ENCODE measurements at regions not wholly inside any gene's neighbourhood (a gene's known extent, or its start where the extent isn't known, plus 50 kb on each side); places are given as distances from the start of the nearest gene placed in this dataset.
A peak's percentile ranks its signal among the peaks of the same experiment; 100 is the strongest.

GRCh38 chr16:35414139-35414538 is 1954.7 kb downstream of the TP53TG3F start:
- DNase-seq, result no peak
- Histone ChIP-seq H3K27ac (no peak overlapping the region), H3K9me3 (peaks cover 0 to 80% (median 44%) of the 10 kb centered on the region in 8 donors), H3K36me3 (no peaks in the 10 kb centered on the region), H3K4me3 (no peak overlapping the region), H3K4me1 (no peaks in the 10 kb centered on the region), H3K27me3 (replicated peaks in 1 of 7) (no peaks in the 10 kb centered on the region)
- TF ChIP-seq CTCF (IDR thresholded peaks at IDR 0.05 in 8 of 11, conservative IDR thresholded peaks at IDR 0.05 in 3 of 11) (no peak), POLR2AphosphoS5 (IDR thresholded peaks at IDR 0.05) (no peak), POLR2A (IDR thresholded peaks at IDR 0.05) (no peak)
- 85 to 92% (median 89%) methylated on average over 14 of the region's 14 CpGs for WGBS, 5 donors
- intact Hi-C loops (cut with DNase I; ENCODE audit: low total_unique reads), result no loop called here

- H3K27me3 ChIP-seq (replicated peaks in 1 of 7), result no peaks in the 10 kb centered on the region
- no peaks in the 10 kb centered on the region for H3K4me1 ChIP-seq
- H3K9me3 ChIP-seq, result peaks cover 0 to 77% (median 42%) of the 10 kb centered on the region in 8 donors
- no peaks in the 10 kb centered on the region for H3K36me3 ChIP-seq
- no peak overlapping the region for H3K4me3 ChIP-seq
- intact Hi-C loops (cut with DNase I; ENCODE audit: low total_unique reads), result no loop called here
- 80 to 90% (median 86%) methylated on average over 17 to 19 of the region's 19 CpGs for WGBS, 5 donors
- no peak for DNase-seq
- TF ChIP-seq POLR2AphosphoS5 (IDR thresholded peaks at IDR 0.05) (no peak), CTCF (IDR thresholded peaks at IDR 0.05 in 8 of 11, conservative IDR thresholded peaks at IDR 0.05 in 3 of 11) (no peak), POLR2A (IDR thresholded peaks at IDR 0.05) (no peak)
- no peak overlapping the region for H3K27ac ChIP-seq
These were observed 1955.2 kb downstream of the TP53TG3F start for GRCh38 chr16:35414563-35414962.

- WGBS, 5 donors, result 50 to 63% (median 57%) methylated on average over 24 to 32 of the region's 32 CpGs
- Histone ChIP-seq H3K9me3 (peaks cover 0 to 58% (median 19%) of the 10 kb centered on the region in 8 donors), H3K27ac (no peak overlapping the region), H3K4me3 (no peak overlapping the region), H3K36me3 (no peaks in the 10 kb centered on the region), H3K4me1 (no peaks in the 10 kb centered on the region), H3K27me3 (replicated peaks in 1 of 7) (no peaks in the 10 kb centered on the region)
- TF ChIP-seq POLR2AphosphoS5 (IDR thresholded peaks at IDR 0.05), result no peak
- TF ChIP-seq CTCF (IDR thresholded peaks at IDR 0.05 in 8 of 11, conservative IDR thresholded peaks at IDR 0.05 in 3 of 11), result no peak
- TF ChIP-seq POLR2A (IDR thresholded peaks at IDR 0.05), result no peak
- intact Hi-C loops (cut with DNase I; ENCODE audit: low total_unique reads), result no loop called here
- DNase-seq, result no peak
These were observed 1965.9 kb downstream of the TP53TG3F start for GRCh38 chr16:35425270-35425669.

- DNase-seq, result no peak
- 5 to 9% (median 8%) methylated on average over 2 to 4 of the region's 4 CpGs for WGBS, 5 donors
- no peaks in the 10 kb centered on the region for H3K27me3 ChIP-seq (replicated peaks in 1 of 7)
- no peak overlapping the region for H3K27ac ChIP-seq
- no peak overlapping the region for H3K4me3 ChIP-seq
- no peaks in the 10 kb centered on the region for H3K36me3 ChIP-seq
- TF ChIP-seq CTCF (IDR thresholded peaks at IDR 0.05 in 8 of 11, conservative IDR thresholded peaks at IDR 0.05 in 3 of 11) (peak in 6 of 11 experiments; percentile 10 to 56 (median 42)), POLR2A (IDR thresholded peaks at IDR 0.05) (no peak)
- H3K9me3 ChIP-seq, result peaks cover 0 to 62% (median 22%) of the 10 kb centered on the region in 8 donors
- intact Hi-C loops (cut with DNase I; ENCODE audit: low total_unique reads), result no loop called here
- no peaks in the 10 kb centered on the region for H3K4me1 ChIP-seq
These were observed 1972.6 kb downstream of the TP53TG3F start for GRCh38 chr16:35431829-35432663.
